Activated T-cell treated with anti-CD3 and anti-CD28 coated beads for 24 hours (primary cell): ENCODE measurements at regions not wholly inside any gene's neighbourhood (a gene's known extent, or its start where the extent isn't known, plus 50 kb on each side); places are given as distances from the start of the nearest gene placed in this dataset.
"Not testable (repeated sequence)": the region's sequence is repeated elsewhere in the genome, so short reads cannot be mapped to it uniquely, and the experiment has no call there.

Experiments
- DNase-seq: peaks from one replicate; pipeline ENCODE4 v3.0.0-alpha.2; 2020; ENCODE audit warnings: low read depth

GRCh38 chr22:49349841-49350381, 477.8 kb downstream of the BRD1 start:
- DNase-seq, result no peak

- DNase-seq, result no peak
These were observed 478.4 kb downstream of the BRD1 start for GRCh38 chr22:49349181-49349835.

GRCh38 chr22:49348631-49349030, 479.0 kb downstream of the BRD1 start:
- DNase-seq, result no peak

GRCh38 chr22:49347376-49347775, 480.3 kb downstream of the BRD1 start:
- DNase-seq, result no peak

- DNase-seq, result no peak
These were observed 481.8 kb downstream of the BRD1 start for GRCh38 chr22:49345896-49346295.

GRCh38 chr22:49344656-49345055, 483.0 kb downstream of the BRD1 start:
- DNase-seq, result no peak

GRCh38 chr22:49344161-49344560, 483.5 kb downstream of the BRD1 start:
- DNase-seq, result no peak

GRCh38 chr22:49340406-49340805, 487.3 kb downstream of the BRD1 start:
- DNase-seq, result no peak

- not testable (repeated sequence) for DNase-seq
These were observed 491.2 kb downstream of the BRD1 start for GRCh38 chr22:49336483-49336882.

GRCh38 chr22:49334976-49335375, 492.7 kb downstream of the BRD1 start:
- DNase-seq, result no peak

GRCh38 chr22:49334449-49334789, 493.3 kb downstream of the BRD1 start:
- DNase-seq, result no peak

- DNase-seq, result no peak
These were observed 494.5 kb downstream of the BRD1 start for GRCh38 chr22:49333206-49333605.

- DNase-seq, result no peak
These were observed 495.0 kb downstream of the BRD1 start for GRCh38 chr22:49332691-49333090.

- DNase-seq, result no peak
These were observed 495.8 kb downstream of the BRD1 start for GRCh38 chr22:49331878-49332277.

- DNase-seq, result no peak
These were observed 496.4 kb downstream of the BRD1 start for GRCh38 chr22:49331223-49331815.

- DNase-seq, result no peak
These were observed 497.1 kb downstream of the BRD1 start for GRCh38 chr22:49330421-49331222.

GRCh38 chr22:49329636-49330035, 498.0 kb downstream of the BRD1 start:
- DNase-seq, result no peak

- no peak for DNase-seq
These were observed 498.9 kb downstream of the BRD1 start for GRCh38 chr22:49328630-49329405.

GRCh38 chr22:49328118-49328475, 499.6 kb downstream of the BRD1 start:
- DNase-seq, result no peak

- DNase-seq, result no peak
These were observed 500.1 kb downstream of the BRD1 start for GRCh38 chr22:49327411-49328117.

GRCh38 chr22:49326558-49326957, 501.1 kb downstream of the BRD1 start:
- DNase-seq, result no peak
